ENCODE measurements at regions not wholly inside any gene's neighbourhood (a gene's known extent, or its start where the extent isn't known, plus 50 kb on each side); places are given as distances from the start of the nearest gene placed in this dataset.

DNA sequence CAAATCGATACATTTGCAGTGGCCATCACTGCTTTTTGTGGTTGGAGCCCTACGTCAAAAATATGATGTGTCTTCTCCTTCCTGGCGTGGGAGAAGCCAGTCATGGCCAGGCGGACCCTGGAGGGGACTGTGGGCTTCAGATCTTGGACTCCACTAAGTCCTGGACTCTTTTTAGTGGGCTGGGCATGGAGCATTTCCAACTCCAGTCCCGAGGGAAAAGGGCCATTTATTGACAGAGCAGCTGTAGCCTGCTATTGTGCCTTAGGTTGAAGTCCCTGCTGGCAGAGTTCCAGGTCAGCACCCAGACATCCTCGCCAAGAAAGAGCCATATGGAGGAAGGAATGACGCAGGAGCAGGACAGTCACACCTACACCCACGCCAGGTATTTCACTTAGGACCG is 179.2 kb upstream of the ZNF507 start:
- TF ChIP-seq, protein P1, sequence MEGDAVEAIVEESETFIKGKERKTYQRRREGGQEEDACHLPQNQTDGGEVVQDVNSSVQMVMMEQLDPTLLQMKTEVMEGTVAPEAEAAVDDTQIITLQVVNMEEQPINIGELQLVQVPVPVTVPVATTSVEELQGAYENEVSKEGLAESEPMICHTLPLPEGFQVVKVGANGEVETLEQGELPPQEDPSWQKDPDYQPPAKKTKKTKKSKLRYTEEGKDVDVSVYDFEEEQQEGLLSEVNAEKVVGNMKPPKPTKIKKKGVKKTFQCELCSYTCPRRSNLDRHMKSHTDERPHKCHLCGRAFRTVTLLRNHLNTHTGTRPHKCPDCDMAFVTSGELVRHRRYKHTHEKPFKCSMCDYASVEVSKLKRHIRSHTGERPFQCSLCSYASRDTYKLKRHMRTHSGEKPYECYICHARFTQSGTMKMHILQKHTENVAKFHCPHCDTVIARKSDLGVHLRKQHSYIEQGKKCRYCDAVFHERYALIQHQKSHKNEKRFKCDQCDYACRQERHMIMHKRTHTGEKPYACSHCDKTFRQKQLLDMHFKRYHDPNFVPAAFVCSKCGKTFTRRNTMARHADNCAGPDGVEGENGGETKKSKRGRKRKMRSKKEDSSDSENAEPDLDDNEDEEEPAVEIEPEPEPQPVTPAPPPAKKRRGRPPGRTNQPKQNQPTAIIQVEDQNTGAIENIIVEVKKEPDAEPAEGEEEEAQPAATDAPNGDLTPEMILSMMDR (IDR thresholded peaks at IDR 0.05; ENCODE audit: low read length): no peak
- no peak for TF ChIP-seq EZH2 (optimal IDR thresholded peaks at IDR 0.05; ENCODE audit: low read depth, low read length)

Data from MM.1S (cell line).